Left colon (tissue), 2 donors: ENCODE measurements at regions not wholly inside any gene's neighbourhood (a gene's known extent, or its start where the extent isn't known, plus 50 kb on each side); places are given as distances from the start of the nearest gene placed in this dataset.

Experiments
- ATAC-seq: fragments of 200-7000 bp; cut with Tn5 transposase; one replicate; pipeline ENCODE4 v1.9.1; 2020; ENCODE audit warnings: mild to moderate bottlenecking, moderate library complexity
- DNase-seq, 2 donors: peaks; one replicate each; pipeline ENCODE4 v3.0.0-alpha.2; 2020
- intact Hi-C, 2 donors: fragments of 100-400 bp; cut with DNase I in 1 of 2; cut with micrococcal nuclease in 1 of 2; formaldehyde crosslinking; loops; one replicate each; pipeline versions ENCODE4 v1.11.2 to v1.14.0; 2022; cut with DNase I, micrococcal nuclease
- donor health status: DM: no; HTN: no; CAD: no.
- donor health status: DM: yes; HTN: yes; CAD: no.

DNA sequence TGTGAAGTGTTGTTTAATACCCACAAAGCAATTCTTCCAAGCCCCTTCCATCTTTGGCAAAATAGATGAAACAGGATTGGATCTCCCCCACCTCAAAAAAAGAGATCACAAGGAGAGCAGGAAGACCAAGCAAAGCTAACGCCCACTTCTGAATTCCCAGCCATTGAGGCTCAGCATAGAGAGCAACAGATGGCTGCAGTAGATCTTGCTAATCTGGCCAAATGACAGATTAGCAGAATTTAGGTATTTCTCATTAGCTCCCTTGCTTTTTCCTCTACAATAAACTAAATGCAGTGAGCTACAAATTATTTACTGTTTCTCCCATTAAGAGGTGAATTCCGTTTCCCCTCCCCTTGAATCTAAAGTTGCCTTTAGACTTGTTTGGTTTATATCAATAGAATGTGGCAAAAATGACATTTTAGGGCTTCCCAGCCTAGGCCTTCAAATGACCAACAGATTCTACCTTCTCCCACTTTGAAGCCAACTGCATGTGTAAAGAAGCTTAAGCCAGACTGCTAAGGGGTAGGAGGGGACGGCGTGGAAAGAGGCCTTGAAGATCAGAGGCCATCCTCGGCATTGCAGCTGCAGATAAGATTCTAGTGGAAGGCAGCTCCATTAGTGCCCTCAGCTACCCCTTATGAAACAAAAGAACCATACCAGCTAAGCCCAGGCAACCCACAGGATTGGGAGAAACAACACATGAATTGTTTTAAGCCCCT is 56.8 kb upstream of the CPEB4 start:
- intact Hi-C loops, result no loop called here
- ATAC-seq (no peak), DNase-seq (no peak)

DNA sequence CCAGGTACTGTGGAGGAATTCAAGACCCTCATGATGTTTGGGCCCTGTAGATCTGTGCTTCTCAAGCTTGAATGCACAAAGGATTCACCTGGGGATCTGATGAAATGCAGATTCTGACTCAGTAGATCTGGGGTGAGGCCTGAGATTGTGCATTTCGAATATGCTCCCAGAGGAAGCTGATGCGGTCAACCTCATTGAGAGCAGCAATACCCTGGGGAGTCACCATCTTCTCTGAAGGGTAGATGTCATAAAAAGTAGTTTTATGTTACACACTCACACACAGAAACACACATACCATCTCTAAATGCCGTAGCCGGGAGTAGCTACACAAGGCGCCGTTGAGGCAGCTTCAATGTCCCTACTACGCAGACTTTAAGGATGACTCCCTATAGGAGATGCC is 55.8 kb upstream of the CPEB4 start:
- ATAC-seq, result no peak
- DNase-seq, result no peak
- intact Hi-C loops, result no loop called here

DNA sequence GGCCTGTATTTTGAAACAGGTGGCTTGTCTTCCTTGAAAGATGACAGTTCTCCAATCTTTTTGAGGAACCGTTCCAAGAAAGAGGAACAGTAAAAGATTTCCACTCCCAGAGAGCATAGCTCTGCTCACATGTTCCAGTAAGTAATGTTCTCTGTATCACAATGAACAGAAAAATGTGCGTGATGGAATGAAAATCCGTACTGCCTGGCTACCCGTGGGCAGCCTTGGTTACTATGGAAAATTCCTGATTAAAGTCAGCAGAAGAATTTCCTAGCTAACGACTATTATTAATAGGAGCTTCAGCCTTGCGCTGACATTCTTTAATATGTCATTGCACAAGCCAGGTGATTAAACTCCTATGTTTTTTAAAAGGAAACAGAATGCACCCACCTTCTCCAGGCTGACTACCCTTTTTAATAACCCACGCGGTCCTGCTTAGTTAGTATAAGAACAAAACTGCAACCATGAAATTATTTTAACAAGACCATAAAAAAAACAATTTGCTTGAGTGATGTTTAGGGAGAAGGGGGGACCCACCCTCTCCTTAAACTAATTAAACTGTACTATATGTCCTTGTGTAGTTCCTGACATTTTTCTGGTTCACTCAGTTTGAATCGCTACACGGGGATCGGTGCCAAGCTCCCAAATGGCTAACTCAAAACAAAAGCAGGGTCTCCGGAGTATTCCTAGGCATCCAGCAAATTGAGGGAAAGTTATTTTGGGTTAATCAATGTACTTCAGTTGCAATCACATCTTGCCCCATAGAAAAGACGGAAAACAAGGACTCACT is 54.8 kb upstream of the CPEB4 start:
- intact Hi-C loops, result no loop called here
- no peak for DNase-seq
- ATAC-seq, result no peak

DNA sequence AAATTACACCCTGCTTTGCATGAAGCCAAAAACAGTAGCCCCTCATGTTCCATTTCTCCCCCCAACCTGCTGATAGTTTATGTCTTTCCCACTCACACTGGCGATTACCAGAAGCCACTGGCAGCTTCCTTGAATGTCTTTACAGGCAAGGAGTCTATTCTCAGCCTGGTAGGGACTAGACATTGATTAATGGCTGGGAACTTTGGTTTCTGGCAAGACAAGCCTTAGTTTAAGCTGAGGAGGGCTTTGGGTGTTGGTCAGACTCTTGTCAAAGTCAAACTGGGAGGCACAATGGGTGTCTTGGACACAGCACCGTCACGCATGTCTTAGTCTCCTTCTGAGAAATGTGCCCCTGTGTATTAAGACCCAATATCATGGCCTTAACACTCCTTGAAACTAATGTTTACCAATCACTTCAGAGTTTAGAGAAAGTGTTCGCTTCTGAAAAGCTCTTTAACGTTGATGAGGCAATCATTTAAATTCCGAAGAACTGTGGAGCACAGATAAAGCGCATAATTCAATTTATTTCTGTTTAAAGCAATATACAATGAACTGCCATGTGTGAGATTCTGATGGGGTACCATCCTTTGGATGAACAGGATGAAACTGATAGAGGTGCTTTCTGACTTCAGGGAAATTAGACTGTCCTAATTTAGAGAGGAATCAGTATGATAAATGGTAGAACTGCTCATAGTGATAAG is 53.9 kb upstream of the CPEB4 start:
- ATAC-seq (no peak), DNase-seq (no peak)
- intact Hi-C loops, result no loop called here

DNA sequence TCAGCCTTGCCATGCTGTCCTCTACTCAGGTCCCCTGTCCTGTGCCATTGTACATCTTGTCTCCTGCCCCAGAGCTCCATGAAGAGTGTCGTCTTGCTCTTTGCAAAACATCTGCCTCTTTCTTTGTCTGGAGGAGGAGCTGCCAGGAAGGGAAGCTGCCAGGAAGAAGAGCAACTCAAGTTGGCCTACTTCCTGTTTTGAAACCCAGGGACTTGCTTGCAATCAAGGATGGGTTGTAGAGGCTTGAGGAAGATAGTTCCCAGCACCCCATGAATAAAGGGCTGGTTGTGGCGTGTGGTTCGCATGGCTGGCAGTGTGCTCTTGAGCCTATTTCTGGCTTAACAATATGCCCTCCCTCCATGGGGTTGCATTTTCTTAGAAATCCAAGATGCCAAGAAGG is 53.0 kb upstream of the CPEB4 start:
- ATAC-seq (no peak), DNase-seq (no peak)
- intact Hi-C loops, result no loop called here

DNA sequence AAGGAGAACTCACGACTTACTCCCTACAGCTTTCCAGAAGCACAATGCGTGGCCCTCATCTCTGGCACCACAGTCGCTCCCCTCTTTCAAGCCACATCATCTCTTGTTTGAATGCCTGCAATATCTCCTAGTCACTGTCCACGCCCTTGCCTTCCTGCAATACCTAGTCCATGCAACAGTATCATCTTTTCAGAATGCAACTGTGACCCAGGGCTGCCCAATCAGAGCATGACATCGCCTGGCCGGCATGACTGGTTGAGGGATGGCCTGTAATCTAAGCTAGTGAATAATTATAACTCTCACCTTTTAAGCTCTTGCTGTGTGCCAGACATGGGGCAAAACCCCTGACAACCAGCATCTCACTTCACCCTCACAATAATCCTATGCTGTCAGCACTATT is 52.5 kb upstream of the CPEB4 start:
- ATAC-seq, result no peak
- no peak for DNase-seq
- intact Hi-C loops, result no loop called here

DNA sequence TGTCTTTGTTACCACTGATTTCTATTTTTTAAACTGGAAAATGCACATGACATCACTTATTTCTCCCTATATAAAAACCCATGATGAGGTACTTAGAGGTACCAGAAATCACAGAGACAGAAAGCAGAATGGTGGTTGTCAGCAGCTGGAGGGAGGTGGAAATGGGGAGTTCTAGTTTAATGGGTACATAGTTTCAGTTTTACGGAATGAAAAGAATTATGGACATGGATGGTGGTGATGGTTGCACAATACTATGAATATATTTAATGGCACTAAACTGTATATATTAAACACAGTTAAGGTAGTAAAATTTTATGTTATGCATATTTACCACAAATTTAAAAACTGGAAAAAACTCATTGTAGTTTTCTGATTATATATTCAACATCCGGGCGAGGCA is 50.5 kb upstream of the CPEB4 start:
- ATAC-seq, result no peak
- intact Hi-C loops, result no loop called here

More for the DNA sequence above, 50.5 kb upstream of the CPEB4 start:
- DNase-seq, result no peak
